HCT116 (cell line): ENCODE measurements at regions not wholly inside any gene's neighbourhood (a gene's known extent, or its start where the extent isn't known, plus 50 kb on each side); places are given as distances from the start of the nearest gene placed in this dataset.

ENCODE experiments used
- ATAC-seq: fragments of 200-7000 bp; cut with Tn5 transposase; 2 replicates; pipeline ENCODE4 v1.9.1; 2020; ENCODE audit warnings: mild to moderate bottlenecking, moderate library complexity
- BruUV-seq: library from RNA; stranded (reverse); fragments of 400-500 nt; replicated peaks from 2 replicates; lab custom pipeline; 2021; lab: Mats Ljungman, UMichigan
- CTCF ChIA-PET: fragments of 300-600 bp; sonication (Branson Sonifier 250); formaldehyde crosslinking; loops from one replicate; lab custom pipeline; 2021; ENCODE audit warnings: antibody characterized with exemption; lab: Charles Lee
- POLR2A ChIA-PET: fragments of 300-600, 350-600 bp; sonication (Branson Sonifier 250); formaldehyde crosslinking; loops from one replicate; lab custom pipeline; 2021; ENCODE audit warnings: antibody characterized with exemption; lab: Charles Lee
- RAD21 ChIA-PET, 2 experiments: fragments of 300-600 bp; sonication (Branson Sonifier 250); formaldehyde crosslinking; loops; one replicate each; lab custom pipeline; 2023; ENCODE audit warnings: low total read pairs in 2 of 2; ENCODE audit not compliant: uncharacterized antibody in 2 of 2, unreplicated experiment in 2 of 2, low non-redundant PET in 1 of 2; lab: Charles Lee
- DNase-seq: peaks from one replicate; pipeline ENCODE4 v3.0.0-alpha.2; 2010; ENCODE audit warnings: low read depth, low spot score
- H2AFZ ChIP-seq: fragments of 200-600 bp; shearing (Covaris generic), sonication (generic); 2 replicates; pipeline ENCODE4 v1.6.1; 2017; ENCODE audit warnings: low read depth, mixed run types, mixed read lengths, antibody characterized with exemption, low read length; ENCODE audit not compliant: poor library complexity, severe bottlenecking
- H3K27ac ChIP-seq: 2 replicates; pipeline ENCODE4 v1.5.1; 2012; ENCODE audit warnings: low read depth, low read length
- H3K27me3 ChIP-seq: fragments of 200-600 bp; sonication (generic); 2 replicates; pipeline ENCODE4 v1.6.1; 2016; ENCODE audit warnings: mixed run types, low read length, mixed read lengths; ENCODE audit not compliant: insufficient read depth
- H3K36me3 ChIP-seq, 2 experiments: fragments of 200-500 bp in 1 of 2; fragments of 200-600 bp in 1 of 2; sonication (Bioruptor generic) in 1 of 2; sonication (generic) in 1 of 2; 2 replicates each; pipeline versions ENCODE4 v1.5.1 to v1.6.1; 2014 to 2016; ENCODE audit warnings: low read length in 2 of 2, inconsistent platforms in 1 of 2, mixed read lengths in 1 of 2, mixed run types in 1 of 2; ENCODE audit not compliant: insufficient read depth in 2 of 2, control insufficient read depth in 1 of 2
- H3K4me1 ChIP-seq, 2 experiments: fragments of 200-600 bp in 1 of 2; sonication (generic) in 1 of 2; 2 replicates each; pipeline versions ENCODE4 v1.5.1 to v1.6.1; 2012 to 2017; ENCODE audit warnings: low read length in 2 of 2, inconsistent platforms in 1 of 2, mild to moderate bottlenecking in 1 of 2, mixed read lengths in 1 of 2, mixed run types in 1 of 2, moderate library complexity in 1 of 2; ENCODE audit not compliant: insufficient read depth in 2 of 2, control insufficient read depth in 1 of 2
- H3K4me2 ChIP-seq: fragments of 200-600 bp; sonication (generic); 2 replicates; pipeline ENCODE4 v1.6.1; 2017; ENCODE audit warnings: mixed run types, low read length, mixed read lengths
- H3K4me3 ChIP-seq, 2 experiments: fragments of 200-600 bp in 1 of 2; sonication (generic) in 1 of 2; replicated peaks in 1 of 2; 2 replicates each; pipeline ENCODE4 v1.5.1; 2011 to 2016; ENCODE audit warnings: low read length in 2 of 2, control low read depth in 1 of 2, low read depth in 1 of 2, mild to moderate bottlenecking in 1 of 2, mixed read lengths in 1 of 2, mixed run types in 1 of 2
- H3K79me2 ChIP-seq: fragments of 200-600 bp; sonication (generic); 2 replicates; pipeline ENCODE4 v1.6.1; 2017; ENCODE audit warnings: mild to moderate bottlenecking, mixed run types, low read length, moderate library complexity, mixed read lengths; ENCODE audit not compliant: insufficient read depth
- H3K9ac ChIP-seq: fragments of 200-600 bp; sonication (generic); 2 replicates; pipeline ENCODE4 v1.6.1; 2016; ENCODE audit warnings: low read length, mixed read lengths
- H3K9me2 ChIP-seq: fragments of 200-600 bp; sonication (generic), shearing (Covaris generic); 2 replicates; pipeline ENCODE4 v1.6.1; 2017; ENCODE audit warnings: mixed run types, mild to moderate bottlenecking, moderate library complexity; ENCODE audit not compliant: insufficient read depth
- H3K9me3 ChIP-seq, 2 experiments: fragments of 200-500 bp in 1 of 2; fragments of 200-600 bp in 1 of 2; sonication (Bioruptor generic) in 1 of 2; sonication (generic) in 1 of 2; 2 replicates each; pipeline ENCODE4 v1.6.1; 2014 to 2017; ENCODE audit warnings: low read length in 2 of 2, mixed read lengths in 2 of 2, inconsistent platforms in 1 of 2, low read depth in 1 of 2, mild to moderate bottlenecking in 1 of 2, mixed run types in 1 of 2, moderate library complexity in 1 of 2; ENCODE audit not compliant: control insufficient read depth in 1 of 2, insufficient read depth in 1 of 2
- H4K20me1 ChIP-seq: fragments of 200-600 bp; sonication (generic), shearing (Covaris generic); 2 replicates; pipeline ENCODE4 v1.6.1; 2017; ENCODE audit warnings: mixed run types, mild to moderate bottlenecking, moderate library complexity; ENCODE audit not compliant: insufficient read depth
- EGR1 ChIP-seq: IDR thresholded peaks from 2 replicates; pipeline ENCODE4 v1.6.1; 2012; ENCODE audit warnings: low read depth
- ELF1 ChIP-seq: IDR thresholded peaks from 2 replicates; pipeline ENCODE4 v1.6.1; 2012; ENCODE audit warnings: low read depth, borderline replicate concordance
- EZH2 ChIP-seq: fragments of 200-600 bp; sonication (generic); IDR thresholded peaks from 2 replicates; pipeline ENCODE4 v1.6.1; 2017; ENCODE audit warnings: antibody characterized with exemption, mixed run types
- FOSL1 ChIP-seq: IDR thresholded peaks from 2 replicates; pipeline ENCODE4 v1.6.1; 2012; ENCODE audit warnings: low read depth
- JUND ChIP-seq: IDR thresholded peaks from 2 replicates; pipeline ENCODE4 v1.6.1; 2012
- MAX ChIP-seq: IDR thresholded peaks from 2 replicates; pipeline ENCODE4 v1.6.1; 2012
- POLR2A ChIP-seq: IDR thresholded peaks from 2 replicates; pipeline ENCODE4 v1.7.0; 2011; ENCODE audit warnings: borderline replicate concordance; ENCODE audit not compliant: insufficient read depth, insufficient read length; ENCODE audit errors: extremely low read depth
- POLR2AphosphoS5 ChIP-seq: IDR thresholded peaks from 2 replicates; pipeline ENCODE4 v1.6.1; 2011; ENCODE audit warnings: mild to moderate bottlenecking, low read depth, low read length, moderate library complexity
- RAD21 ChIP-seq: IDR thresholded peaks from 2 replicates; pipeline ENCODE4 v1.6.1; 2012; ENCODE audit warnings: low read depth, mild to moderate bottlenecking
- SIN3A ChIP-seq: IDR thresholded peaks from 2 replicates; pipeline ENCODE4 v1.6.1; 2012; ENCODE audit warnings: low read depth
- SP1 ChIP-seq: IDR thresholded peaks from 2 replicates; pipeline ENCODE4 v1.6.1; 2012; ENCODE audit warnings: low read depth
- YY1 ChIP-seq: IDR thresholded peaks from 2 replicates; pipeline ENCODE4 v1.6.1; 2011; ENCODE audit warnings: low read length, low read depth, moderate library complexity, mild to moderate bottlenecking; ENCODE audit not compliant: insufficient replicate concordance; ENCODE audit errors: extremely low read depth
- ZBTB33 ChIP-seq: IDR thresholded peaks from 2 replicates; pipeline ENCODE4 v1.6.1; 2011; ENCODE audit warnings: mild to moderate bottlenecking, low read length, moderate library complexity; ENCODE audit not compliant: insufficient replicate concordance; ENCODE audit errors: extremely low read depth
- ZFX ChIP-seq: fragments of 450-650 bp; IDR thresholded peaks from 2 replicates; pipeline ENCODE4 v1.6.1; 2017
- ZNF274 ChIP-seq: fragments of 200-500 bp; sonication (Bioruptor generic); IDR thresholded peaks from 2 replicates; pipeline ENCODE4 v1.6.1; 2014; ENCODE audit warnings: mild to moderate bottlenecking, low read depth, low read length, inconsistent platforms
- intact Hi-C: fragments of 100-400 bp; cut with micrococcal nuclease; formaldehyde crosslinking; loops from 2 replicates; pipeline ENCODE4 v1.10.0; 2022
- TF ChIP-seq, protein P1 (sequence below): IDR thresholded peaks from 2 replicates; pipeline ENCODE4 v1.6.1; 2012; ENCODE audit warnings: low read depth

GRCh38 chr12:31876568-31877424, 82.4 kb upstream of the RESF1 start:
- CTCF ChIA-PET: interaction anchor here (0.6 kb wide), 1 partner anchor 58 kb away, joined by 5 read pairs; no protein-coding TSS in a partner anchor
- BruUV-seq: no TSS peak
- POLR2A ChIA-PET: no interaction called here
- no peak overlapping the region for H3K9ac ChIP-seq
- TF ChIP-seq YY1 (no peak), RAD21 (no peak), ZBTB33 (no peak), FOSL1 (no peak), SIN3A (no peak), POLR2A (no peak), MAX (no peak), SP1 (no peak), ZNF274 (no peak), POLR2AphosphoS5 (no peak), ELF1 (no peak), ZFX (no peak), EGR1 (no peak), EZH2 (no peak), JUND (no peak)
- TF ChIP-seq, protein P1, sequence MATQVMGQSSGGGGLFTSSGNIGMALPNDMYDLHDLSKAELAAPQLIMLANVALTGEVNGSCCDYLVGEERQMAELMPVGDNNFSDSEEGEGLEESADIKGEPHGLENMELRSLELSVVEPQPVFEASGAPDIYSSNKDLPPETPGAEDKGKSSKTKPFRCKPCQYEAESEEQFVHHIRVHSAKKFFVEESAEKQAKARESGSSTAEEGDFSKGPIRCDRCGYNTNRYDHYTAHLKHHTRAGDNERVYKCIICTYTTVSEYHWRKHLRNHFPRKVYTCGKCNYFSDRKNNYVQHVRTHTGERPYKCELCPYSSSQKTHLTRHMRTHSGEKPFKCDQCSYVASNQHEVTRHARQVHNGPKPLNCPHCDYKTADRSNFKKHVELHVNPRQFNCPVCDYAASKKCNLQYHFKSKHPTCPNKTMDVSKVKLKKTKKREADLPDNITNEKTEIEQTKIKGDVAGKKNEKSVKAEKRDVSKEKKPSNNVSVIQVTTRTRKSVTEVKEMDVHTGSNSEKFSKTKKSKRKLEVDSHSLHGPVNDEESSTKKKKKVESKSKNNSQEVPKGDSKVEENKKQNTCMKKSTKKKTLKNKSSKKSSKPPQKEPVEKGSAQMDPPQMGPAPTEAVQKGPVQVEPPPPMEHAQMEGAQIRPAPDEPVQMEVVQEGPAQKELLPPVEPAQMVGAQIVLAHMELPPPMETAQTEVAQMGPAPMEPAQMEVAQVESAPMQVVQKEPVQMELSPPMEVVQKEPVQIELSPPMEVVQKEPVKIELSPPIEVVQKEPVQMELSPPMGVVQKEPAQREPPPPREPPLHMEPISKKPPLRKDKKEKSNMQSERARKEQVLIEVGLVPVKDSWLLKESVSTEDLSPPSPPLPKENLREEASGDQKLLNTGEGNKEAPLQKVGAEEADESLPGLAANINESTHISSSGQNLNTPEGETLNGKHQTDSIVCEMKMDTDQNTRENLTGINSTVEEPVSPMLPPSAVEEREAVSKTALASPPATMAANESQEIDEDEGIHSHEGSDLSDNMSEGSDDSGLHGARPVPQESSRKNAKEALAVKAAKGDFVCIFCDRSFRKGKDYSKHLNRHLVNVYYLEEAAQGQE: no peak
- H4K20me1 ChIP-seq: no peaks in the 10 kb centered on the region
- no peaks in the 10 kb centered on the region for H3K79me2 ChIP-seq
- no peak overlapping the region for H3K27ac ChIP-seq
- no peaks in the 10 kb centered on the region for H3K27me3 ChIP-seq
- H3K9me3 ChIP-seq: no peaks in the 10 kb centered on the region
- H3K9me2 ChIP-seq: no peaks in the 10 kb centered on the region
- DNase-seq: no peak
- RAD21 ChIA-PET: no interaction called here
- no peak overlapping the region for H3K4me3 ChIP-seq
- H2AFZ ChIP-seq: no peak overlapping the region
- ATAC-seq: no peak
- H3K4me2 ChIP-seq: no peak overlapping the region
- peaks cover 0 to 5% of the 10 kb centered on the region in 2 experiments; a peak in 2 of 4 replicates for H3K4me1 ChIP-seq
- no peaks in the 10 kb centered on the region for H3K36me3 ChIP-seq
- intact Hi-C loops: no loop called here
